Inflammatory macrophage treated with lipopolysaccharide for 4 hours (primary cell): ENCODE measurements at regions not wholly inside any gene's neighbourhood (a gene's known extent, or its start where the extent isn't known, plus 50 kb on each side); places are given as distances from the start of the nearest gene placed in this dataset.
A peak's percentile ranks its signal among the peaks of the same experiment; 100 is the strongest.
"Not testable (repeated sequence)": the region's sequence is repeated elsewhere in the genome, so short reads cannot be mapped to it uniquely, and the experiment has no call there.

Source experiments
- DNase-seq: peaks from one replicate; pipeline ENCODE4 v3.0.0-alpha.2; 2020

DNA sequence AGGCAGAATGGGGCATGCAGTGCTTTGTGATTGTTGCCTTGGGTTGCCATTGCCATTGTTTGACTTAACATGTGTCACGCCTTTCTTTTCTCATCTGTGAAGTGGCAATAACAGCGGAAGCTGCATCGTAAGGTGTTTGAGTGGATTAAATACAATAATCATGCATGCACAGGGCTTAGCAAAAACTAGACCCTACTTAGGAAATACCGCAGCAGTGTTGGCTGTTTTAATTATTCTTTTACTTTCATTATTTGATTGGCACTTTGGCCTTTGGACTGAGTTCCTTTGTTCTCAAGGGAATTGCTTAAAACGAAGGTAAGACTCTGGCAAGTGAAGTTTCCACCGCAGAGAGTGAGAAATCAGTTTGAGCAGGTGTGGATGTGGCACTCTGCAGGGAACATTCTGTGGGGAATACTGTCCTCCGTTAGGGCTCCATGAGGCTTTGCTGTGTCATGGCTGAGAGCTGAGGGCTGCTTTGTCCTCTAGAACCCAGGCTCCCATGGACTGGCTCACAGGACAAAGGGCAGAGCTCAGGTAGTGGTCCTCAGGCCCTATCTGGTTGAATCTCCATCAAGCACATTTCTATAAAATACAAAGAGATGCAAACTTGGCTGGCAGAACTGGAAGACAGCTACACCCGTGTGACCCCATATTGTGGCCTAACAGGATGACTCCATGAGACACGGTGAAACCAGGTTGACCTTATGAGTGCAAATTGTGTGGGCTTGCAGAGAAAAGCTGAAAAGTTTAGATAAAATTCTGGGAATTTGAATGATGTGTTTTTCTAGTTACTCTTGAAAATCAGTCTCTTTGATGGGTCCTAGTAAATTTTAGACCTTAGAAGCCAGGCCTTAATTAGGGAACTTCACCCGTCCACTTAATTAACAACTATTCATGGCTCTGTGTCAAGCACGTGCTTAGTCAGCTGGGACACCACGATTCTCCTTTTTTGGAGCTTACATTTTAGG is 407.2 kb downstream of the KCNRG start:
- no peak for DNase-seq

DNA sequence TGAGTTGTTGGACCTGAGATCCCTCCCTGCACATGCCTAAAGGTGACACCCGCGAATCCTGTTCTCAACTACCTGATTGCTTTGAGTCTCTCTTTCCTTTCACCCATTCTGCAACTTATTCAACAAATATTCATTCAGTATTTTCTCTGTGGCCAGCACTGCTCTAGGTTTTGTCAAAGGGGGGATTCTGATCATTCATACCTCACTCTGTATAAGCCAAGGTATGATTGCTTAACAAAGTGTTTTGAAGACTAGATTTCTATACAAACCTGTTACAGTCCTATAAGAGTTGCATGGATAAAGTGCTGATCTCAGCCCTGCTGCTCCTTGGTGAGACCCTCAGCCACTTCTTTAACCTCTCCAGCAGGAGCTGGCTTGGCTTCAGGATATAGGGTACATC is 409.7 kb downstream of the KCNRG start:
- no peak for DNase-seq

DNA sequence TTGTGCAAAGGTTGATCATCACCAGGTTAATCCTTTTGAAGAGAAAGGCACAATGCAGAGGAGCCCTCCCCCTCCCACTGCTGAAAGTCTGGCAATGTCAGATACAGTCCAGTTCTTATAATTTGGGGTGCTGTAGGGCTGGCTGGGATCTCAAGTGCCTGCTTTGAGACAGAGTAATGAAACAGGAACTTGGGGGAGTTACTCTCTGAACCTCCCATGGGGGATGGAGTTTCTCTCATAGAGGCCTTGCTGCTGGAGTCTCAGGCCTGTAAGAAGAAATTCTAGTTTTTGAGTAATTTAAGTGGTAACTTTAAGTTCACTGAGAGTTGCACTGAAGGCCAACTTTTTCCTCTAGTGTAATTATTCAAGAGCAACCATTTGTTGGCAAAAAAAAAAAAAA is 410.5 kb downstream of the KCNRG start:
- DNase-seq: peak; percentile 23

DNA sequence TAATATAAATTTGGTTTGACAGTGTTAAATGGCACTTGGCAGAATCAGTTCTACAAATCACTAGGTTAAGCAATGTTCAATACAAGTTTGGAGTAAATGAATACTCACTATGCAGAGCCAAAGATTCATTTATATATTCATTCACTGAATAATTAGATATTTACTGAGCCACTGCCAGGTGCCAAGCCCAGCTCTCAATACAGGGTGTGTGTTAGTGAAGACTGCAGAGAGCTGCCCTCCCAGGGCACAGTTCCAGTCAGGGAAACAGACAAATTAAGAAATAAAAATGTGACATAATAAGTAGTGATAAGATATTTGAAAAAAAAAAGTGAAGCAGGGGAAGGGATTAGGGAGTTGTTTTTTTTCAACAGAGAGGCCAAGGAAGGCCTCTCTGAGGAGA is 411.7 kb downstream of the KCNRG start:
- no peak for DNase-seq

DNA sequence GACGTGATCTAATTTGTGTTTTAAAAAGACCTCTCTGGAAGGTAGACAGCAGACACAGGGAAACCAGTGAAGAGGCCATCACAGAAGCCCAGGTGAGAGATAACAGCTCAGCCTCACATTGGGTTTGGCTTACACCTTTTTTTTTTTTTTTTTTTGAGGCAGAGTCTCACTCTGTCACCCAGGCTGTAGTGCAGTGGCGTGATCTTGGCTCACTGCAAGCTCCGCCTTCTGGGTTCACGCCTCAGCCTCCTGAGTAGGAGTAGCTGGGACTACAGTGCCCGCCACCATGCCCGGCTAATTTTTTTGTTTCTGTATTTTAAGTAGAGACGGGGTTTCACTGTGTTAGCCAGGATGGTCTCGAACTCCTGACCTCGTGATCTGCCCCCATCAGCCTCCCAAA is 412.3 kb downstream of the KCNRG start:
- not testable (repeated sequence) for DNase-seq

- DNase-seq: no peak
These were observed 413.1 kb downstream of the KCNRG start for GRCh38 chr13:50428183-50428877.

- DNase-seq: no peak
These were observed 408.5 kb downstream of the DLEU7 start for GRCh38 chr13:50435011-50435410.

DNA sequence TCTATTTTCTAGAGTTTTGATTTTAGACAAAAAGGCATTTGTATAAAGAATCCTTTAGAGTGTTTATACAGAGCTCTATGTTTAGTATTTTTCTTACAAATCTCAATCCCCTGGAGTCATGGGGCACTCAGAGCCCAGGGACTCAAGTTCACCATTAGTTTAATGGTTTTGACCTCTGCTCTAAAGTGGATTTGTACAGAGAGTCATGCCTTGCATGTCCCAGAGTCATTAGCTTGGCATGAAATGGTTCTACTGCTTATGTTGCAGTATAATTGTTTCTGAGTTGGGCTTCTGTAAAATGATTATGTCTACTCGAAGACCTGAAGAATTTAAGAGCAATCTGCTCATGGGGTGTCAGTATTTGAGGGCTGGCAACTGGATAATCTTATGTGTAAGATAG is 406.2 kb downstream of the DLEU7 start:
- DNase-seq: no peak

GRCh38 chr13:50438351-50438750 is 405.1 kb downstream of the DLEU7 start:
- no peak for DNase-seq

- no peak for DNase-seq
These were observed 402.4 kb downstream of the DLEU7 start for GRCh38 chr13:50441130-50441529.

- no peak for DNase-seq
These were observed 398.8 kb downstream of the DLEU7 start for GRCh38 chr13:50444726-50445125.

DNA sequence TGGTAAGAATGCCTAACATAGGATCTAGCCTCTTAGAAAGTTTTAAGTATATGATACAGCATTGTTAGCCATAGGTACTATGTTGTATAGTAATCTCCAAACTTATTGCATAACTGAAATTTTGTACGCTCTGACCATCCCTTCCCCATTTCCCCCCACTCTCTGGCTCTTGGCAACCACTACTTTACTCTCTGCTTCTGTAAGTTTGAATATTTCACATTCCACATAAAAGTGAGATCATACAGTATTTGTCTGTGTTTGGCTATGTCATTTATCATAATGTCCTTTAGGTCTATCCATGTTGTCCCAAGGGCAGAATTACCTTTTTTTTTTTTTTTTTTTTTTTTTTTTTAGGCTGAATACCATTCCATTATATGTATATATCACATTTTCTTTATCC is 396.9 kb downstream of the DLEU7 start:
- no peak for DNase-seq

- no peak for DNase-seq
These were observed 394.9 kb downstream of the DLEU7 start for GRCh38 chr13:50448535-50448998.

DNA sequence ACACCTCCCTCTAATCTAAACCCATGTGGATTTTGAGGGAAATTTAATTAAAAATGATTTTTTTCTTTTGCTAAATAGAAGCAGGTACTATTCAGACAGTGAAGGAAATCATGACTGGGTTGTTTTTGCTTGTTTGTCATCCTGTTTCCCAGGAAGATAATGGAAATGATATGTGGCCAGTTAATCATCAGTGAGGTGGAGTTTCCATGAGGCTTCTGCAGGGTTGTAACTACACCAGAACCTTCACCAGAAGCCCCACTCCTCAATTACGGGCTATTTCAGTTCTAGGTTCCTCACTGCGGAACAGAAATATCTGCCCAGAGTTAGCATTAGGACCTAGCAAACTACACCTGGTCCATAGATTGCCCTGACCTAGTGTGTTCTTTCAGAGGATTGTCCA is 394.0 kb downstream of the DLEU7 start:
- no peak for DNase-seq

DNA sequence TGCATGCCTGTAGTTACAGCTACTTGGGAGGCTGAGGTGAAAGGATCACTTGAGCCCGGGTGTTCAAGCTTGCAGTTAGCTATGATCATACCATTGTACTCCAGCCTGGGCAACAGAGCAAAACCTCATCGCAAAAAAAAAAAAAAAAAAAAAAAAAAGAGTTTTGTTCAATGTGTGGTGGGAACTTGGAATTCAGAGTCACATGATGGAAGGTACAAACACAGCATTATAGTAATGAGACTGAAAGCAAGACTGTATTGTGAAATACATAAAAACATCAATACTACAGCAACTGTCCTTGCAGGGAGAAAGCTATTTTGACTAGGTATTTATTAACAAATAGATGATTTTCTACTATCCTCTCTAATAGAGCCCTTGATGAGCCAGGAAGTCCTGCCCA is 393.2 kb downstream of the DLEU7 start:
- DNase-seq: no peak

DNA sequence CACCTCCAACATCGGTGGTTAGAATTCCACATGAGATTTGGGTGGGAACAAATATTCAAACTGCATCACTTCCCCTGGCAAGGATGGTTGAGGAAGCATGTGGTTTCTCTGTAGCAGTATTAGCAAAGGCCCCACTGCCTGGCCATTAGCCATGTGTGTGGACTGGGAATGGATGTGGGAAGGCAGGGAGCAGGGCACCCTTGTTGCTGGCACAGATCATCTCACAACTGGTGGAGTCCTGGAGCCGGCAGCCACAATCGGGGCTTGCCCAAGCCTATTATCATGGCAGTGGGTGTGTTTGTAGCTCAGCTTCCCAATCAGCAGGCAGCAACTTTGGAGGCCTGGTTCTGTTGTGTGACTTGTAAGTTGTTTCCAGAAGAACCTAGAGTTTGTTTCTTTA is 391.9 kb downstream of the DLEU7 start:
- DNase-seq: no peak

DNA sequence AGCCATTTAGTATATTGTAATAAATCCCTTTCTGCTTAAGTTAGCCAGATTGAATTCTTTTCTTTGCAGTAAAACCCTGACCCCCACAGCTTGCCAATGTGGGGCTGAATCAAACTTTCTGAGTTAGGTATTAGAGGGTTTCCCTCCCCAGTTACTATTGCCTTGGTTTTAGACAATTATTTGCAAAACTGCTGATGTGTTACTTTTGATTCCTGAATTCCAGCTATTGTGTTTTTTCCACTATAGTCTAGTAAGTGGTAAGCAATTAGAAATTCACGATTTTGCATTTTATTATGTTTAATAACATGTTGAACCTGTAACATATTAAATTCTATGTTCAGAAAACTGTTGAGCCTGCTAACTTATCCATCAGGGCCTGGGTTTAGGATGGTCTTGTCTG is 391.5 kb downstream of the DLEU7 start:
- no peak for DNase-seq

- no peak for DNase-seq
These were observed 390.7 kb downstream of the DLEU7 start for GRCh38 chr13:50452756-50453155.

DNA sequence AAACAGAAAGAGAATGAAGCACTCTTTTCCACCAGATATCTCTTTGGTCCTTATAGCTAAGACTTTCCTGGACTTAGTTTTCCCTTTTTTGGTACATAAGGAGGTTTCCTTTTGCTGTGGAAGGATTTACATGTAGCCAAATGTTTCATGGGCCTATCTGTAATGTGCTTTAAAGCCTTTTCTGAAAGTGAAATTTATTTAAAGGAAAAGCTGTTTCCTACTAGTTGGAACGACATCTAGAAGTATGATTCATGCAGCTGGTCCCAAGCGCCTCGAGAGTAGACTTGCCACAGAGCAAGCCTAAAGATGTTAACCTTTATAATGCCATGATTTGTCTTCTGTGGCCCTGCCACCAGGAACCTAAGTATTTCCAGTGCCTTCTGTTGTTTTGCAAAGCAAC is 390.3 kb downstream of the DLEU7 start:
- DNase-seq: no peak

- no peak for DNase-seq
These were observed 387.4 kb downstream of the DLEU7 start for GRCh38 chr13:50456111-50456510.

GRCh38 chr13:50457415-50458393 is 385.8 kb downstream of the DLEU7 start:
- peak; percentile 78 for DNase-seq

- DNase-seq: no peak
These were observed 384.4 kb downstream of the DLEU7 start for GRCh38 chr13:50459046-50459445.

DNA sequence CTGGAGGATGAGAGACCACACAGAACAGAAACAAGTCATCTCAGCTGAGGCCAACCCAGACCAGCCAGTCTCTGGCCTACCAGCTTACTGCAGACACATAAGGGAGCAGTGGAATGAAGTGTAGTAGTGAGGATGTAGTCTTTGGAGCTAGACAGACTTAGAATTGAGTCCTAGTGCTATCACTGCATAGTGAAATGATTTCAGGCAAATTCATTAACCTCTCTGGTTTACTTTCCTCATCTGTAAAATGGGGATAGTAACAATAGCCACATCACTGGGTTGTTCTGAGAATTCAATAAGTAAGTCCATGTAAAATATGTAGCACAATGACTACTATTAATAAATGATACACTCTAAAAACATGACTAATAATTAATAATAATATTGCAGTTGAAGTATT is 383.8 kb downstream of the DLEU7 start:
- DNase-seq: no peak
